ENCODE measurements at regions not wholly inside any gene's neighbourhood (a gene's known extent, or its start where the extent isn't known, plus 50 kb on each side); places are given as distances from the start of the nearest gene placed in this dataset.

DNA sequence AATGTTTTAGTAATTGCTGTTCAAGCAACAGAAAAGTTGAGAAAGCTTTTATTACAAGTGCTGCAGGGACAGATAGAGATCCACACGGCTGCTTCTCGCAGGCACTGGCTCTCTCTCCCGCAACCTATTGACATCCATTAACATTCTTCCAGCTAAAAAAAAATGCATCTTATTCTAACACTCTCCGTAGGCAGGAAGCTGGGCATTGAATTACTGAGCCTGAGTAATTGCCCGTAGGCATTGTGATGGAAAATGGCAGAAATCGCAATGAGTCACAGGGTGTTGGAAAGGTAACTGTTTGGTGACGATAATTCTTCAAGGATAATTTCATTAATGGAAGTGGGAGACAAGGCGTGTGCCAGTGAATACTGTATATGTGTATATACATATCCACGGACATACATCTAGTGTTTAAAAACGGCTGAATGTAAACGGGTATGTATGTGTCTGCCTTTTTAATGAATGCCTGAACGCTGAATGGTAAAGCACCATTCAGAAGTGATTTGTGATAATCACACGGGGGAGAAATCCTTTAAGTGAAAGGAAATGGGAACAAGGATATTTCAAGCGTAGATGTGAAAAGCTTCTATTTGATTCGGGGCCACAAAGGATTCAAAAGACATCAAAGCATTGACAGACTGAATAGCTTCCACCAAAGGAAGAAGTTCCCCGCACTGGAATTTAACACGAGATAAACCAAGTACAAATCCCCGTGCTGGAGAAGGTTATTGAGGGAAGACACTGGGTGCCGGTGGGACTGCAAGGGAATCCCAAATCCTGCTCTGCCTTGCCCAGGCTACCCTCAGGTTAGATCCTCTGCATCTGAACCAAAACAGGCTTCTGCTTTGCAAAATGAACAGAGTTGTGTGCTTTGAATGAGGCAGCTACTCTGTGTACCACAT, 567.2 kb downstream of the NPHP4 start:
- Histone ChIP-seq H3K79me2 (ENCODE audit: insufficient read depth, low read length) (no peaks in the 10 kb centered on the region), H3K36me3 (ENCODE audit: insufficient read depth, low read length) (no peaks in the 10 kb centered on the region), H3K27me3 (ENCODE audit: insufficient read depth, low read length) (no peaks in the 10 kb centered on the region), H3K27ac (ENCODE audit: low read depth, low read length) (no peak overlapping the region), H4K20me1 (ENCODE audit: insufficient read depth, low read length) (no peaks in the 10 kb centered on the region), H3K4me1 (ENCODE audit: insufficient read depth, low read length) (no peaks in the 10 kb centered on the region), H3K4me2 (ENCODE audit: insufficient read depth, low read length) (no peak overlapping the region), H3K4me3 (ENCODE audit: insufficient read depth, low read length) (no peak overlapping the region), H3K9me3 (ENCODE audit: low read depth, low read length) (no peaks in the 10 kb centered on the region), H2AFZ (ENCODE audit: low read length) (no peak overlapping the region)
- TF ChIP-seq, protein P1, sequence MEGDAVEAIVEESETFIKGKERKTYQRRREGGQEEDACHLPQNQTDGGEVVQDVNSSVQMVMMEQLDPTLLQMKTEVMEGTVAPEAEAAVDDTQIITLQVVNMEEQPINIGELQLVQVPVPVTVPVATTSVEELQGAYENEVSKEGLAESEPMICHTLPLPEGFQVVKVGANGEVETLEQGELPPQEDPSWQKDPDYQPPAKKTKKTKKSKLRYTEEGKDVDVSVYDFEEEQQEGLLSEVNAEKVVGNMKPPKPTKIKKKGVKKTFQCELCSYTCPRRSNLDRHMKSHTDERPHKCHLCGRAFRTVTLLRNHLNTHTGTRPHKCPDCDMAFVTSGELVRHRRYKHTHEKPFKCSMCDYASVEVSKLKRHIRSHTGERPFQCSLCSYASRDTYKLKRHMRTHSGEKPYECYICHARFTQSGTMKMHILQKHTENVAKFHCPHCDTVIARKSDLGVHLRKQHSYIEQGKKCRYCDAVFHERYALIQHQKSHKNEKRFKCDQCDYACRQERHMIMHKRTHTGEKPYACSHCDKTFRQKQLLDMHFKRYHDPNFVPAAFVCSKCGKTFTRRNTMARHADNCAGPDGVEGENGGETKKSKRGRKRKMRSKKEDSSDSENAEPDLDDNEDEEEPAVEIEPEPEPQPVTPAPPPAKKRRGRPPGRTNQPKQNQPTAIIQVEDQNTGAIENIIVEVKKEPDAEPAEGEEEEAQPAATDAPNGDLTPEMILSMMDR (IDR thresholded peaks at IDR 0.05; ENCODE audit: extremely low read depth, low read depth, low read length): no peak
- no peak for DNase-seq (ENCODE audit: insufficient read length, low spot score, missing footprints)

DNA sequence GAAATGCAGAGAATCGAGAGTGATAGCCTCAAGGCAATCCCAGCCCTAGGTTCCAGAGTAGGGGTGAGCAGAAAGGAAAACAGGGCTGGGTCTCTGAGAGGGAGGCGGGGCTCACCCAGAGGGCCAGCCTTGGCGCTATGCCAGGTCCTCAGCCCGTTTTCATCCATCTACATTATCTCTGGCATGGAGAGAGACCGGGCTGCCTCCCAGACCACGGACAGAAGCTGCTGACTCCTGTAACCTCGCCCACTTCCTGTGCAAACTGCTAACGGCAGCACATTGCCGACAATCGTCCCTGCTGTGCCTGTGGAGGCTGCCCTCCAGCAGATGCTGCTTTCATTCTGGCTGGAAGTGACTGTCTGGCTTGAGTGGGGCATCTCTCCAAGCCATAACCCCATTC, 569.1 kb downstream of the NPHP4 start:
- Histone ChIP-seq H3K27ac (ENCODE audit: low read depth, low read length) (no peak overlapping the region), H3K9me3 (ENCODE audit: low read depth, low read length) (no peaks in the 10 kb centered on the region), H3K4me1 (ENCODE audit: insufficient read depth, low read length) (no peaks in the 10 kb centered on the region), H3K36me3 (ENCODE audit: insufficient read depth, low read length) (no peaks in the 10 kb centered on the region), H3K27me3 (ENCODE audit: insufficient read depth, low read length) (no peaks in the 10 kb centered on the region), H2AFZ (ENCODE audit: low read length) (no peak overlapping the region), H4K20me1 (ENCODE audit: insufficient read depth, low read length) (no peaks in the 10 kb centered on the region), H3K4me3 (ENCODE audit: insufficient read depth, low read length) (no peak overlapping the region), H3K79me2 (ENCODE audit: insufficient read depth, low read length) (no peaks in the 10 kb centered on the region), H3K4me2 (ENCODE audit: insufficient read depth, low read length) (no peak overlapping the region)
- DNase-seq (ENCODE audit: insufficient read length, low spot score, missing footprints): no peak
- TF ChIP-seq, protein P1 (IDR thresholded peaks at IDR 0.05; ENCODE audit: extremely low read depth, low read depth, low read length): no peak

DNA sequence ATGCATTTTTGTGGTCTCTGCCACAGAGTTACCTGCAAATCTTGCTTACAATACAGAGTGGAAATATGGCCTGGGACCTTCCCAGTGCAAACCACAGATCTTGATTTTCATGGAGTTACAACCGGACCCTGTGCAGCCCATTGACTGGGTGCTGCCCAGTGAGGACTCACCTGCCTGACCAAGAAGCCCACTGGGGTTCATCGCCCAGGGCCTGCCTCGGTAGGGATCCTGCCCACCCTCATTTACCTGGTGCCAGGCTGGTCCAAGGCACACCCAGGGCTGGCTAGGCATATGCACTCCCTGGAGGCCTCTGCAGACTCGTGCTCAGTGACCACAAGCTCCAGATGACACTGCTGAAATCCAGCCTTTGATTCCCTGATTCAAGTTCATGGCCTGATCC, 572.7 kb downstream of the NPHP4 start:
- DNase-seq (ENCODE audit: insufficient read length, low spot score, missing footprints): no peak
- no peak overlapping the region for H3K4me2 ChIP-seq (ENCODE audit: insufficient read depth, low read length)
- no peaks in the 10 kb centered on the region for H3K9me3 ChIP-seq (ENCODE audit: low read depth, low read length)
- no peaks in the 10 kb centered on the region for H3K79me2 ChIP-seq (ENCODE audit: insufficient read depth, low read length)
- no peaks in the 10 kb centered on the region for H3K36me3 ChIP-seq (ENCODE audit: insufficient read depth, low read length)
- H3K4me1 ChIP-seq (ENCODE audit: insufficient read depth, low read length): no peaks in the 10 kb centered on the region
- H3K4me3 ChIP-seq (ENCODE audit: insufficient read depth, low read length): no peak overlapping the region
- no peak overlapping the region for H2AFZ ChIP-seq (ENCODE audit: low read length)
- H3K27ac ChIP-seq (ENCODE audit: low read depth, low read length): no peak overlapping the region
- H4K20me1 ChIP-seq (ENCODE audit: insufficient read depth, low read length): no peaks in the 10 kb centered on the region
- no peaks in the 10 kb centered on the region for H3K27me3 ChIP-seq (ENCODE audit: insufficient read depth, low read length)
- TF ChIP-seq, protein P1 (IDR thresholded peaks at IDR 0.05; ENCODE audit: extremely low read depth, low read depth, low read length): no peak

DNA sequence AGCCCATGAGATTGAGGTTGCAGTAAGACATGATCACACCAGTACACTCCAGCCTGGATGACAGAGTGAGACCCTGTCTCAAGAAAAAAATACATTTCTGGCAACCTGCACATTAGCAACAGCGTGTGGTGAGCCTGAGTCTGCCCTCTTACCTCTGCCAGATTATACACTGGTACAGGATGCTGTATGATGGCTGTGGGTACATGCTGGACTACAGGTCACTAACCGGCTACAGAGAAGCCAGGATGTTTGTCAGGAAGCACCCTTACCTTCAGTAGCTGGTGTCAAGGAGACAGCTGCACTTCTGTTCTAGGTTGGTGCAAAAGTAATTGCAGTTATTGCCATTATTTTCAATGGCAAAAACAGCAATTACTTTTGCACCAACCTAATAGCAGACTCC, 575.7 kb downstream of the NPHP4 start:
- Histone ChIP-seq H3K4me2 (ENCODE audit: insufficient read depth, low read length) (no peak overlapping the region), H3K27ac (ENCODE audit: low read depth, low read length) (no peak overlapping the region), H3K36me3 (ENCODE audit: insufficient read depth, low read length) (no peaks in the 10 kb centered on the region), H3K27me3 (ENCODE audit: insufficient read depth, low read length) (no peaks in the 10 kb centered on the region), H3K4me3 (ENCODE audit: insufficient read depth, low read length) (no peak overlapping the region), H3K79me2 (ENCODE audit: insufficient read depth, low read length) (no peaks in the 10 kb centered on the region), H3K4me1 (ENCODE audit: insufficient read depth, low read length) (no peaks in the 10 kb centered on the region), H4K20me1 (ENCODE audit: insufficient read depth, low read length) (no peaks in the 10 kb centered on the region), H3K9me3 (ENCODE audit: low read depth, low read length) (no peaks in the 10 kb centered on the region), H2AFZ (ENCODE audit: low read length) (no peak overlapping the region)
- TF ChIP-seq, protein P1 (IDR thresholded peaks at IDR 0.05; ENCODE audit: extremely low read depth, low read depth, low read length): no peak
- no peak for DNase-seq (ENCODE audit: insufficient read length, low spot score, missing footprints)
